Sigmoid colon (tissue), 3 donors: ENCODE measurements at regions not wholly inside any gene's neighbourhood (a gene's known extent, or its start where the extent isn't known, plus 50 kb on each side); places are given as distances from the start of the nearest gene placed in this dataset.

Source experiments
- POLR2A ChIP-seq, 2 donors: fragments of 450-650 bp; IDR thresholded peaks; one replicate each; pipeline ENCODE4 v1.6.1; 2016; ENCODE audit warnings: antibody characterized with exemption in 2 of 2, mild to moderate bottlenecking in 2 of 2, moderate library complexity in 2 of 2
- TF ChIP-seq, protein P1 (sequence below), 4 experiments: fragments of 450-650 bp in 3 of 4; fragments of 200-600 bp in 1 of 4; IDR thresholded peaks; one replicate each; pipeline ENCODE4 v1.5.1; 2016 to 2019; ENCODE audit warnings: antibody characterized with exemption in 4 of 4, mild to moderate bottlenecking in 3 of 4, moderate library complexity in 2 of 4

DNA sequence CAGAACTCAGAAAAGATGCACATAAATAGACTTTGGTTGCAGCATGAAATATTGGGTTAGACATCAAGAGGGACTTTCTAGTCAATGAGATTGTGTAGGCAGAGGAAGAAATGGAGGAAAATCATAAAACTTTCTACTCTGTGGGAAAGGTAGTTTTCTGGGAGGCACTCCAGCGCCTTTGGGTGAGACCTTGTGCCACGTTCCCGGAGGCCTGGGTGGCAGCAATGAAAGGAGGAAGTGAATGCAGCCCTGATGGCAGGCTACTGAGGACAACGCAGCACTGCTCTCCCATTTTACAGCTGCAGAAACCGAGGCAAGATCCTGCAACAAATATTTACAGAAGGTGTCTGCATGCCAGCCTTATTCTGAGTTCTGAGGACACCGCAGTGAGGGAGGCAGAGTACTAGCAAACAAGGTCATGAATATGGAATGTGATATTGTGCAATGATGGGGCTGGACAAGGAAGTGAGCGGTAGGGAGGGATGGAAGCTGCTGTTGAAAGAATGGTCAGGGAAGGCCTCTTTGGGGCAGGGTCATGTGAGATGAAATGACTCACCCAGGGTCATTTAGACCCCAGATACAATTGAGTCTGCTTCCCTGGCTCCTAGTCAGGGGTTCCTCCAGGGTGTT, 159.1 kb downstream of the TFAP2C start:
- TF ChIP-seq POLR2A (IDR thresholded peaks at IDR 0.05) = no peak
- TF ChIP-seq, protein P1, sequence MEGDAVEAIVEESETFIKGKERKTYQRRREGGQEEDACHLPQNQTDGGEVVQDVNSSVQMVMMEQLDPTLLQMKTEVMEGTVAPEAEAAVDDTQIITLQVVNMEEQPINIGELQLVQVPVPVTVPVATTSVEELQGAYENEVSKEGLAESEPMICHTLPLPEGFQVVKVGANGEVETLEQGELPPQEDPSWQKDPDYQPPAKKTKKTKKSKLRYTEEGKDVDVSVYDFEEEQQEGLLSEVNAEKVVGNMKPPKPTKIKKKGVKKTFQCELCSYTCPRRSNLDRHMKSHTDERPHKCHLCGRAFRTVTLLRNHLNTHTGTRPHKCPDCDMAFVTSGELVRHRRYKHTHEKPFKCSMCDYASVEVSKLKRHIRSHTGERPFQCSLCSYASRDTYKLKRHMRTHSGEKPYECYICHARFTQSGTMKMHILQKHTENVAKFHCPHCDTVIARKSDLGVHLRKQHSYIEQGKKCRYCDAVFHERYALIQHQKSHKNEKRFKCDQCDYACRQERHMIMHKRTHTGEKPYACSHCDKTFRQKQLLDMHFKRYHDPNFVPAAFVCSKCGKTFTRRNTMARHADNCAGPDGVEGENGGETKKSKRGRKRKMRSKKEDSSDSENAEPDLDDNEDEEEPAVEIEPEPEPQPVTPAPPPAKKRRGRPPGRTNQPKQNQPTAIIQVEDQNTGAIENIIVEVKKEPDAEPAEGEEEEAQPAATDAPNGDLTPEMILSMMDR (IDR thresholded peaks at IDR 0.05) = no peak
